ENCODE measurements at regions not wholly inside any gene's neighbourhood (a gene's known extent, or its start where the extent isn't known, plus 50 kb on each side); places are given as distances from the start of the nearest gene placed in this dataset.

- TF ChIP-seq CTCF (IDR thresholded peaks at IDR 0.05) (no peak), EZH2 (IDR thresholded peaks at IDR 0.05; ENCODE audit: borderline replicate concordance, insufficient read depth, low read depth, low read length, poor library complexity, severe bottlenecking) (no peak)
Measured at GRCh38 chr13:34459856-34460255, 482.2 kb upstream of the NBEA start.
